DND-41 (cell line): ENCODE measurements at regions not wholly inside any gene's neighbourhood (a gene's known extent, or its start where the extent isn't known, plus 50 kb on each side); places are given as distances from the start of the nearest gene placed in this dataset.

Experiments
- ATAC-seq: fragments of 200-7000 bp; cut with Tn5 transposase; 3 replicates; pipeline ENCODE4 v1.9.1; 2021; ENCODE audit warnings: low read depth; ENCODE audit not compliant: insufficient read depth
- DNase-seq: peaks from one replicate; pipeline ENCODE4 v3.0.0-alpha.2; 2020
- H2AFZ ChIP-seq: 2 replicates; pipeline ENCODE4 v1.6.0; 2012; ENCODE audit warnings: low read depth, low read length
- H3K27ac ChIP-seq: 2 replicates; pipeline ENCODE4 v1.5.1; 2012; ENCODE audit warnings: low read length, inconsistent platforms
- H3K27me3 ChIP-seq: fragments of 200-600 bp; sonication (generic); 2 replicates; pipeline ENCODE4 v1.6.0; 2012; ENCODE audit warnings: low read length, mild to moderate bottlenecking, inconsistent platforms; ENCODE audit not compliant: insufficient read depth, poor library complexity
- H3K36me3 ChIP-seq: 2 replicates; pipeline ENCODE4 v1.5.1; 2012; ENCODE audit warnings: low read length, inconsistent platforms; ENCODE audit not compliant: insufficient read depth
- H3K4me1 ChIP-seq: 2 replicates; pipeline ENCODE4 v1.5.1; 2012; ENCODE audit warnings: mild to moderate bottlenecking, low read length; ENCODE audit not compliant: insufficient read depth
- H3K4me2 ChIP-seq: 2 replicates; pipeline ENCODE4 v1.6.0; 2012; ENCODE audit warnings: mild to moderate bottlenecking, moderate library complexity, low read length, inconsistent platforms; ENCODE audit not compliant: insufficient read depth
- H3K4me3 ChIP-seq, 2 experiments: fragments of 200-600 bp in 1 of 2; shearing (Covaris generic) in 1 of 2; 2 replicates each; pipeline ENCODE4 v1.5.1; 2012 to 2016; ENCODE audit warnings: inconsistent platforms in 2 of 2, low read length in 2 of 2, mild to moderate bottlenecking in 2 of 2, low read depth in 1 of 2, moderate library complexity in 1 of 2
- H3K79me2 ChIP-seq: 2 replicates; pipeline ENCODE4 v1.6.0; 2012; ENCODE audit warnings: low read length, inconsistent platforms; ENCODE audit not compliant: insufficient read depth
- H3K9ac ChIP-seq: 2 replicates; pipeline ENCODE4 v1.6.0; 2012; ENCODE audit warnings: low read depth, mild to moderate bottlenecking, inconsistent platforms, low read length, moderate library complexity
- H3K9me3 ChIP-seq: 2 replicates; pipeline ENCODE4 v1.5.1; 2012; ENCODE audit warnings: low read length, moderate library complexity, mild to moderate bottlenecking, inconsistent platforms; ENCODE audit not compliant: insufficient read depth, severe bottlenecking
- H4K20me1 ChIP-seq: 2 replicates; pipeline ENCODE4 v1.6.0; 2012; ENCODE audit warnings: low read length; ENCODE audit not compliant: insufficient read depth
- CTCF ChIP-seq: IDR thresholded peaks from 2 replicates; pipeline ENCODE4 v1.5.1; 2012; ENCODE audit warnings: borderline replicate concordance, low read length, moderate library complexity, mild to moderate bottlenecking; ENCODE audit not compliant: poor library complexity, severe bottlenecking; ENCODE audit errors: extremely low read depth
- EZH2 ChIP-seq: IDR thresholded peaks from 3 replicates; pipeline ENCODE4 v1.6.1; 2012; ENCODE audit warnings: borderline replicate concordance, low read depth, mild to moderate bottlenecking, moderate library complexity, low read length, inconsistent platforms; ENCODE audit not compliant: severe bottlenecking

DNA sequence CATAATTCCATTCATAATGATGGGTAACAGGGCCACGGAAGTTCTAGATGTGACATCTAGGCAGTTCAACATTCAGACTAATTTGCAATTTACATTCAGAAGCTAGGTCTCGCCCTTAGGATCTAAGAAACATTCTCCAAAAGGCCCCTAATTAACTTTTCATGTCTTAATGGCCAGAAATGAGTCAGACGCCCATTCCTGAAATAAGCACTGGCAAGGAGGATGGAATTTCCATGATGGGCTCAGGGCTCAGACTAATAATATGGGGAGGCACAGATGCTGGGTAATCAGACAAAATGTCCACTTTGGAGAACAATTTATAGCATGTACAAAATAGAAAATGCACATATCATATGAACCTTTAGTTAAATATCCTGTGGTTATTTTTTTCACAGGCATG, 102.8 kb upstream of the RPS6KA3 start:
- H3K27me3 ChIP-seq, result no peaks in the 10 kb centered on the region
- H3K79me2 ChIP-seq, result no peaks in the 10 kb centered on the region
- no peak for ATAC-seq
- DNase-seq, result no peak
- H3K36me3 ChIP-seq, result no peaks in the 10 kb centered on the region
- no peaks in the 10 kb centered on the region for H3K9me3 ChIP-seq
- no peaks in the 10 kb centered on the region for H3K4me1 ChIP-seq
- TF ChIP-seq EZH2, result no peak
- no peak for TF ChIP-seq CTCF
- H4K20me1 ChIP-seq, result no peaks in the 10 kb centered on the region
- no peak overlapping the region for H3K4me2 ChIP-seq
- H3K9ac ChIP-seq, result no peak overlapping the region
- H3K4me3 ChIP-seq, result no peak overlapping the region
- H2AFZ ChIP-seq, result no peak overlapping the region
- no peak overlapping the region for H3K27ac ChIP-seq

GRCh38 chrX:20364238-20364637, 97.5 kb upstream of the RPS6KA3 start:
- Histone ChIP-seq H3K9ac (no peak overlapping the region), H4K20me1 (no peaks in the 10 kb centered on the region), H3K4me2 (no peak overlapping the region), H3K27ac (no peak overlapping the region), H2AFZ (no peak overlapping the region), H3K36me3 (no peaks in the 10 kb centered on the region), H3K4me1 (no peaks in the 10 kb centered on the region), H3K4me3 (no peak overlapping the region), H3K27me3 (no peaks in the 10 kb centered on the region), H3K9me3 (no peaks in the 10 kb centered on the region), H3K79me2 (no peaks in the 10 kb centered on the region)
- ATAC-seq, result no peak
- no peak for TF ChIP-seq CTCF
- TF ChIP-seq EZH2, result no peak
- DNase-seq, result no peak

DNA sequence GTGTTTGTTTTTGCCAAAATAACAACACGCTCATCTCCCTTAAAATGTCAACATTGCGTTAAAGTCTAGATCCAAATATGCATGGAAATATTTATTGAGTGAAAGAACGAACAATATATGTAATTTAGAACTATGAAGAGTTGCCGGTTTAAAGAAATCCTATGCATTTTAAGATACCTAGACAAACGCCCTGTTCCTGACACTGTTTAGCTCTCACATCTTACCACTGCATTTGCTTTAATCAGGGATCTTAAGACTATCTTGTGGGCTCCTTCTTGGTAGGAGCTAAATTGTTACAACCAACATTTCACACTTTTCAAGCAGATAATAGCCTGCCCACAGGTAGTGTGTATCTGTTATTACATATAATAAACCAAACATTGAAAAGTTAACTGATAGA, 96.6 kb upstream of the RPS6KA3 start:
- Histone ChIP-seq H3K27ac (no peak overlapping the region), H3K79me2 (no peaks in the 10 kb centered on the region), H3K4me1 (no peaks in the 10 kb centered on the region), H4K20me1 (no peaks in the 10 kb centered on the region), H3K27me3 (no peaks in the 10 kb centered on the region), H3K4me2 (no peak overlapping the region), H3K9ac (no peak overlapping the region), H3K36me3 (no peaks in the 10 kb centered on the region), H3K9me3 (no peaks in the 10 kb centered on the region), H2AFZ (no peak overlapping the region), H3K4me3 (no peak overlapping the region)
- TF ChIP-seq EZH2 (no peak), CTCF (no peak)
- no peak for DNase-seq
- no peak for ATAC-seq
